ENCODE measurements at regions not wholly inside any gene's neighbourhood (a gene's known extent, or its start where the extent isn't known, plus 50 kb on each side); places are given as distances from the start of the nearest gene placed in this dataset.
"Not testable (repeated sequence)": the region's sequence is repeated elsewhere in the genome, so short reads cannot be mapped to it uniquely, and the experiment has no call there.

DNA sequence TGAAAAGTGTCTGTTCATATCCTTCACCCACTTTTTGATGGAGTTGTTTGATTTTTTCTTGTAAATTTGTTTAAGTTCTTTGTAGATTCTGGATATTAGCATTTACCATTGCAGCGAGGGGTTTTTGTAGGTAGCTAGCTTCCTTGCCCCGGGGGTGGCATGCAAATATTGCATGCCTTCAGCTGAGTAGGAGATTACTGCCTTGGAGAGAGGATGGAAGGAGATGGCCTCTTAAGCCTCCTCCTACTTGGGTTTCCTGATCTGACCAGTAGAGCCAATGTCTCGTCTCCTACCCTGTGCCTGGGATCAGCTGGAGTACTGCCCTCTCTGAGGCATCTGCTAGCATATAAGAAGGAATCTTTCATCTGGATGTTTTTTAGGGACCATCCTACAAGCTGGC is 134.4 kb upstream of the CCND2 start:
- Mint-ChIP-seq H3K27me3 (no peaks in the 10 kb centered on the region), H3K27ac (peak overlapping the region; percentile 65), H3K36me3 (ENCODE audit: low read depth) (peaks cover 4% of the 10 kb centered on the region), H3K4me1 (ENCODE audit: low read depth) (peaks cover 44% of the 10 kb centered on the region), H3K9me3 (no peaks in the 10 kb centered on the region), H3K4me3 (no peak overlapping the region)
- ATAC-seq (ENCODE audit: poor library complexity), result no peak
- Histone ChIP-seq H3K9me3 (ENCODE audit: control insufficient read depth in 1 of 2, insufficient read depth in 1 of 2, low read length in 2 of 2) (no peaks in the 10 kb centered on the region), H3K27me3 (ENCODE audit: control insufficient read depth in 1 of 2, insufficient read depth in 2 of 2, low read length in 2 of 2) (no peaks in the 10 kb centered on the region), H3K27ac (ENCODE audit: low read depth in 1 of 2, low read length in 2 of 2) (no peak overlapping the region), H3K36me3 (ENCODE audit: insufficient read depth, low read length) (no peaks in the 10 kb centered on the region), H3K4me3 (ENCODE audit: low read length) (no peak overlapping the region), H3K4me1 (ENCODE audit: insufficient read depth, low read length) (peaks cover 48% of the 10 kb centered on the region)
- no peak for DNase-seq
- ChIA-PET POLR2A (interaction anchor here (1.4 to 7.9 kb wide), 3 partner anchors 23 to 139 kb away, joined by 4 to 113 read pairs (median 4); partner anchors contain the start of gene CCND2), CTCF (interaction anchor here (0.6 to 1.3 kb wide), 2 partner anchors 21 to 254 kb away, joined by 3 to 5 read pairs; no protein-coding TSS in a partner anchor)
- TF ChIP-seq, protein P1, sequence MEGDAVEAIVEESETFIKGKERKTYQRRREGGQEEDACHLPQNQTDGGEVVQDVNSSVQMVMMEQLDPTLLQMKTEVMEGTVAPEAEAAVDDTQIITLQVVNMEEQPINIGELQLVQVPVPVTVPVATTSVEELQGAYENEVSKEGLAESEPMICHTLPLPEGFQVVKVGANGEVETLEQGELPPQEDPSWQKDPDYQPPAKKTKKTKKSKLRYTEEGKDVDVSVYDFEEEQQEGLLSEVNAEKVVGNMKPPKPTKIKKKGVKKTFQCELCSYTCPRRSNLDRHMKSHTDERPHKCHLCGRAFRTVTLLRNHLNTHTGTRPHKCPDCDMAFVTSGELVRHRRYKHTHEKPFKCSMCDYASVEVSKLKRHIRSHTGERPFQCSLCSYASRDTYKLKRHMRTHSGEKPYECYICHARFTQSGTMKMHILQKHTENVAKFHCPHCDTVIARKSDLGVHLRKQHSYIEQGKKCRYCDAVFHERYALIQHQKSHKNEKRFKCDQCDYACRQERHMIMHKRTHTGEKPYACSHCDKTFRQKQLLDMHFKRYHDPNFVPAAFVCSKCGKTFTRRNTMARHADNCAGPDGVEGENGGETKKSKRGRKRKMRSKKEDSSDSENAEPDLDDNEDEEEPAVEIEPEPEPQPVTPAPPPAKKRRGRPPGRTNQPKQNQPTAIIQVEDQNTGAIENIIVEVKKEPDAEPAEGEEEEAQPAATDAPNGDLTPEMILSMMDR (IDR thresholded peaks at IDR 0.05), result no peak
- intact Hi-C loops (cut with DNase I, micrococcal nuclease), result no loop called here

- H3K36me3 Mint-ChIP-seq (ENCODE audit: low read depth); CTCF ChIA-PET; H3K27me3 ChIP-seq (ENCODE audit: control insufficient read depth in 1 of 2, insufficient read depth in 2 of 2, low read length in 2 of 2); H3K9me3 ChIP-seq (ENCODE audit: control insufficient read depth in 1 of 2, insufficient read depth in 1 of 2, low read length in 2 of 2); H3K4me3 Mint-ChIP-seq; H3K27me3 Mint-ChIP-seq; H3K27ac ChIP-seq (ENCODE audit: low read depth in 1 of 2, low read length in 2 of 2); intact Hi-C loops (cut with DNase I, micrococcal nuclease); H3K36me3 ChIP-seq (ENCODE audit: insufficient read depth, low read length); H3K4me3 ChIP-seq (ENCODE audit: low read length); DNase-seq; H3K9me3 Mint-ChIP-seq; H3K27ac Mint-ChIP-seq; ATAC-seq (ENCODE audit: poor library complexity): not testable (repeated sequence)
- peaks cover 42% of the 10 kb centered on the region for H3K4me1 ChIP-seq (ENCODE audit: insufficient read depth, low read length)
- H3K4me1 Mint-ChIP-seq (ENCODE audit: low read depth), result peaks cover 38% of the 10 kb centered on the region
- POLR2A ChIA-PET, result interaction anchor here (7.9 kb wide), 1 partner anchor 134 kb away, joined by 113 read pairs; the partner anchor contains the start of gene CCND2
These were observed 135.0 kb upstream of the CCND2 start for GRCh38 chr12:4138532-4138931.

DNA sequence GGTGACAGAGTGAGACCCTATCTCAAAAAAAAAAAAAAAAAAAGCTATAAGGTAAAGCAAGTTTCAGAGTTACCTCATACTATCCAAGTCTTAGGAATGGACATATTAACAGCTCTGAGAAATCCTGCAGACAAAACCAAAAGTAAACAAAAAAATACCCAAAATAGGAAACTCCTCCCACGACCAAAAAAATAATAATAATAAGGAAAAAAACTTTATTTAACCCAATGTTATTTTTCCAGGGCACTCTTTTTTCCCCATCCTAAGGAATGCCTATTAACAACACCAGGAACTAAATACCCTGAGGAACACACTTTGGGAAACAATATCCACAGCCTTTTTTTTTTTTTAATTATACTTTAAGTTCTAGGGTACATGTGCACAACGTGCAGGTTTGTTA is 135.5 kb upstream of the CCND2 start:
- intact Hi-C loops (cut with DNase I, micrococcal nuclease), result no loop called here
- DNase-seq (no peak), ATAC-seq (ENCODE audit: poor library complexity) (no peak)
- Histone ChIP-seq H3K36me3 (ENCODE audit: insufficient read depth, low read length) (no peaks in the 10 kb centered on the region), H3K27me3 (ENCODE audit: control insufficient read depth in 1 of 2, insufficient read depth in 2 of 2, low read length in 2 of 2) (no peaks in the 10 kb centered on the region), H3K4me1 (ENCODE audit: insufficient read depth, low read length) (peaks cover 37% of the 10 kb centered on the region), H3K4me3 (ENCODE audit: low read length) (no peak overlapping the region), H3K9me3 (ENCODE audit: control insufficient read depth in 1 of 2, insufficient read depth in 1 of 2, low read length in 2 of 2) (no peaks in the 10 kb centered on the region), H3K27ac (ENCODE audit: low read depth in 1 of 2, low read length in 2 of 2) (no peak overlapping the region)
- Mint-ChIP-seq H3K4me3 (no peak overlapping the region), H3K36me3 (ENCODE audit: low read depth) (peaks cover 3% of the 10 kb centered on the region), H3K4me1 (ENCODE audit: low read depth) (peaks cover 36% of the 10 kb centered on the region), H3K9me3 (no peaks in the 10 kb centered on the region), H3K27me3 (no peaks in the 10 kb centered on the region), H3K27ac (no peak overlapping the region)
- TF ChIP-seq, protein P1 (IDR thresholded peaks at IDR 0.05), result no peak
- ChIA-PET CTCF (interaction anchor here (0.7 kb wide), 1 partner anchor 268 kb away, joined by 3 read pairs; no protein-coding TSS in a partner anchor), POLR2A (interaction anchor here (0.6 to 0.9 kb wide), 3 partner anchors 8 to 126 kb away, joined by 3 to 4 read pairs (median 3); no protein-coding TSS in a partner anchor)

DNA sequence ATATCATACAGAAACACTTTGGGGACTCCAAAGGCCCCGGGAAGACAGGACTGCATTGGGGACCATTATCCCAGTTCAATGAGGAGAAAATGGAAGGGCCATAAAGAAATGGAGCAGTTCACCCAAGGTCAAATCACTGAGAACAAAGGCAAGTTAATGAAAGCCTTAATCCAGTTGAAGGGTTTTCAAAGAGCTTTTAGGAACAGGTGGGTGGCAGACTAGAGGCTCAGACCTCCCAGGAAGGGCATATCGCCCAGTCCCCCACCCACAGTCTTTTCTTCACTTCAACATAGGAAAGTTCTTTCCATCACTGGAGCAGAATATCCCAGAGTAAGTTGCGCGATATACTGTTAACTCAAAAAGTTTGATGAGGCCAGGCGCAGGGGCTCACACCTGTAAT is 136.1 kb upstream of the CCND2 start:
- CTCF ChIA-PET, result interaction anchor here (0.7 kb wide), 1 partner anchor 268 kb away, joined by 3 read pairs; no protein-coding TSS in a partner anchor
- intact Hi-C loops (cut with DNase I, micrococcal nuclease), result no loop called here
- Histone ChIP-seq H3K9me3 (ENCODE audit: control insufficient read depth in 1 of 2, insufficient read depth in 1 of 2, low read length in 2 of 2) (no peaks in the 10 kb centered on the region), H3K27me3 (ENCODE audit: control insufficient read depth in 1 of 2, insufficient read depth in 2 of 2, low read length in 2 of 2) (no peaks in the 10 kb centered on the region), H3K4me3 (ENCODE audit: low read length) (no peak overlapping the region), H3K27ac (ENCODE audit: low read depth in 1 of 2, low read length in 2 of 2) (no peak overlapping the region), H3K4me1 (ENCODE audit: insufficient read depth, low read length) (peaks cover 31% of the 10 kb centered on the region), H3K36me3 (ENCODE audit: insufficient read depth, low read length) (no peaks in the 10 kb centered on the region)
- Mint-ChIP-seq H3K4me1 (ENCODE audit: low read depth) (peaks cover 30% of the 10 kb centered on the region), H3K27ac (no peak overlapping the region), H3K4me3 (no peak overlapping the region), H3K27me3 (no peaks in the 10 kb centered on the region), H3K9me3 (no peaks in the 10 kb centered on the region), H3K36me3 (ENCODE audit: low read depth) (no peaks in the 10 kb centered on the region)
- POLR2A ChIA-PET, result interaction anchor here (0.6 to 0.9 kb wide), 3 partner anchors 9 to 127 kb away, joined by 3 to 4 read pairs (median 3); no protein-coding TSS in a partner anchor
- no peak for DNase-seq
- TF ChIP-seq, protein P1 (IDR thresholded peaks at IDR 0.05), result no peak
- no peak for ATAC-seq (ENCODE audit: poor library complexity)
